Loucy (cell line): ENCODE measurements at regions not wholly inside any gene's neighbourhood (a gene's known extent, or its start where the extent isn't known, plus 50 kb on each side); places are given as distances from the start of the nearest gene placed in this dataset.

Experiments used
- EZH2phosphoT487 ChIP-seq: fragments of 200-600 bp; IDR thresholded peaks from 2 replicates; pipeline ENCODE4 v1.6.1; 2018; ENCODE audit warnings: antibody characterized with exemption, mild to moderate bottlenecking, moderate library complexity, borderline replicate concordance
- TF ChIP-seq, protein P1 (sequence below): fragments of 200-600 bp; sonication (generic); conservative IDR thresholded peaks from 2 replicates; pipeline ENCODE4 v1.5.1; 2014; ENCODE audit warnings: mild to moderate bottlenecking, antibody characterized with exemption, low read length

DNA sequence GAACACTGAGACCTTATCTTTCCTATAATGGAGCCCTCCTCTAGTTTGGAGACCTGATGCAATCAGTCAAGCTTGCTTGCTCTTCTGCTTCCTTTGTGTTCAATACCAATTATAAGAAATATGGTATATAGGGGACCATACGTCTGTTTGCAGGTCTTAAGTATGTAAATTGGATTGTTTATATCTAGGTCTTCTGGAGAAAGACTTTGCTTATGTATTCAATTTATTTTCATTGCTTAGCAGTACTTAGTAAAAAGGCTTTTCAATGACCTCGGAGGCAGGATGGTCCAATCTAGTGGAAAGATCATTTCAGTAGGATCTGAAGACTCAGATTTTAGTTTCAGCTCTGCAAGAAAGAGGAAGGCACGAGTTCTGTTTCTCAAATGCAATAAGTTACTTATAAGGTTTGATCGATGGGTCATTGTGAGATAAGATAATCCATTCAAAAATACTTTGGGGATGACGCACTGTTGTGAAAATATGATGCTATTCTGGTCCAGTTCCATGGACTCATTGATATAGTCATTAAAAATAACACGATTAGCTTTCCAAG is 571.6 kb downstream of the SH2D4B start:
- TF ChIP-seq, protein P1, sequence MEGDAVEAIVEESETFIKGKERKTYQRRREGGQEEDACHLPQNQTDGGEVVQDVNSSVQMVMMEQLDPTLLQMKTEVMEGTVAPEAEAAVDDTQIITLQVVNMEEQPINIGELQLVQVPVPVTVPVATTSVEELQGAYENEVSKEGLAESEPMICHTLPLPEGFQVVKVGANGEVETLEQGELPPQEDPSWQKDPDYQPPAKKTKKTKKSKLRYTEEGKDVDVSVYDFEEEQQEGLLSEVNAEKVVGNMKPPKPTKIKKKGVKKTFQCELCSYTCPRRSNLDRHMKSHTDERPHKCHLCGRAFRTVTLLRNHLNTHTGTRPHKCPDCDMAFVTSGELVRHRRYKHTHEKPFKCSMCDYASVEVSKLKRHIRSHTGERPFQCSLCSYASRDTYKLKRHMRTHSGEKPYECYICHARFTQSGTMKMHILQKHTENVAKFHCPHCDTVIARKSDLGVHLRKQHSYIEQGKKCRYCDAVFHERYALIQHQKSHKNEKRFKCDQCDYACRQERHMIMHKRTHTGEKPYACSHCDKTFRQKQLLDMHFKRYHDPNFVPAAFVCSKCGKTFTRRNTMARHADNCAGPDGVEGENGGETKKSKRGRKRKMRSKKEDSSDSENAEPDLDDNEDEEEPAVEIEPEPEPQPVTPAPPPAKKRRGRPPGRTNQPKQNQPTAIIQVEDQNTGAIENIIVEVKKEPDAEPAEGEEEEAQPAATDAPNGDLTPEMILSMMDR: no peak
- no peak for TF ChIP-seq EZH2phosphoT487
